HEK293 (cell line): ENCODE measurements at regions not wholly inside any gene's neighbourhood (a gene's known extent, or its start where the extent isn't known, plus 50 kb on each side); places are given as distances from the start of the nearest gene placed in this dataset.
"Not testable (repeated sequence)": the region's sequence is repeated elsewhere in the genome, so short reads cannot be mapped to it uniquely, and the experiment has no call there.

Source experiments
- CTCF ChIA-PET: fragments of 350-600 bp; formaldehyde crosslinking; extraction: SDS; loops from one replicate; lab custom pipeline; 2021; ENCODE audit warnings: antibody characterized with exemption; lab: Yijun Ruan, JAX
- POLR2A ChIA-PET: fragments of 300-600 bp; formaldehyde crosslinking; extraction: SDS; loops from one replicate; lab custom pipeline; 2020; ENCODE audit warnings: antibody characterized with exemption, inconsistent platforms; lab: Yijun Ruan, JAX
- H3K27ac ChIP-seq: fragments of 200-500 bp; sonication (Bioruptor generic); 2 replicates; pipeline ENCODE4 v1.5.1; 2014; ENCODE audit warnings: low read depth, low read length, control low read depth, inconsistent platforms; ENCODE audit errors: extremely low read depth
- H3K36me3 ChIP-seq, 2 experiments: fragments of 200-500 bp in 1 of 2; sonication (Bioruptor generic) in 1 of 2; 1 replicate in 1 of 2; 2 replicates in 1 of 2; pipeline ENCODE4 v1.5.1; 2014 to 2017; ENCODE audit warnings: inconsistent platforms in 2 of 2, low read length in 2 of 2; ENCODE audit not compliant: control insufficient read depth in 2 of 2, insufficient read depth in 1 of 2
- H3K4me1 ChIP-seq: fragments of 200-500 bp; sonication (Bioruptor generic); 2 replicates; pipeline ENCODE4 v1.5.1; 2014; ENCODE audit warnings: mild to moderate bottlenecking, low read length, inconsistent platforms; ENCODE audit not compliant: control insufficient read depth, insufficient read depth
- H3K4me3 ChIP-seq: 2 replicates; pipeline ENCODE4 v1.5.1; 2011; ENCODE audit warnings: low read depth, mild to moderate bottlenecking, control low read depth, low read length, moderate library complexity
- H3K9me3 ChIP-seq: fragments of 200-500 bp; sonication (Bioruptor generic); 2 replicates; pipeline ENCODE4 v1.5.1; 2014; ENCODE audit warnings: low read depth, low read length, inconsistent platforms; ENCODE audit not compliant: control insufficient read depth, insufficient read depth
- CTCF ChIP-seq: fragments of 450-650 bp; formaldehyde crosslinking; IDR thresholded peaks from 2 replicates; pipeline ENCODE4 v1.5.1; 2016; ENCODE audit warnings: missing biosample characterization, missing genetic modification characterization
- EGR2 ChIP-seq: fragments of 450-650 bp; formaldehyde crosslinking; IDR thresholded peaks from 2 replicates; pipeline ENCODE4 v1.5.1; 2016; ENCODE audit warnings: low read depth, missing biosample characterization, missing genetic modification characterization
- GLI2 ChIP-seq: fragments of 450-650 bp; formaldehyde crosslinking; IDR thresholded peaks from 2 replicates; pipeline ENCODE4; 2017; ENCODE audit warnings: missing biosample characterization, missing genetic modification characterization, low read depth, borderline replicate concordance
- PRDM10 ChIP-seq: fragments of 450-650 bp; formaldehyde crosslinking; IDR thresholded peaks from 2 replicates; pipeline ENCODE4 v1.5.1; 2016; ENCODE audit warnings: missing biosample characterization, missing genetic modification characterization
- SETDB1 ChIP-seq: IDR thresholded peaks from one replicate; pipeline ENCODE4 v1.6.1; 2017; ENCODE audit warnings: mild to moderate bottlenecking, low read length, moderate library complexity, mixed read lengths; ENCODE audit not compliant: insufficient read length
- SP3 ChIP-seq: fragments of 450-650 bp; formaldehyde crosslinking; IDR thresholded peaks from 2 replicates; pipeline ENCODE4 v1.5.1; 2016; ENCODE audit warnings: missing biosample characterization, missing genetic modification characterization
- SP7 ChIP-seq: fragments of 450-650 bp; formaldehyde crosslinking; IDR thresholded peaks from 2 replicates; pipeline ENCODE4 v1.5.1; 2016; ENCODE audit warnings: missing biosample characterization, missing genetic modification characterization
- ZBTB17 ChIP-seq: fragments of 450-650 bp; formaldehyde crosslinking; IDR thresholded peaks from 2 replicates; pipeline ENCODE4 v1.5.1; 2016; ENCODE audit warnings: missing biosample characterization, missing genetic modification characterization
- ZEB2 ChIP-seq: fragments of 450-650 bp; formaldehyde crosslinking; IDR thresholded peaks from 2 replicates; pipeline ENCODE4 v1.5.1; 2016; ENCODE audit warnings: missing biosample characterization, missing genetic modification characterization
- ZNF133 ChIP-seq: fragments of 450-650 bp; formaldehyde crosslinking; IDR thresholded peaks from 2 replicates; pipeline ENCODE4 v1.5.1; 2016; ENCODE audit warnings: missing biosample characterization, missing genetic modification characterization
- ZNF280D ChIP-seq: fragments of 450-650 bp; formaldehyde crosslinking; IDR thresholded peaks from 2 replicates; pipeline ENCODE4 v1.5.1; 2016; ENCODE audit warnings: missing biosample characterization, missing genetic modification characterization
- ZNF513 ChIP-seq: fragments of 450-650 bp; IDR thresholded peaks from 2 replicates; pipeline ENCODE4 v1.5.1; 2018; ENCODE audit warnings: missing biosample characterization, missing genetic modification characterization
- ZNF580 ChIP-seq: fragments of 450-650 bp; formaldehyde crosslinking; IDR thresholded peaks from 2 replicates; pipeline ENCODE4 v1.5.1; 2016; ENCODE audit warnings: missing biosample characterization, missing genetic modification characterization
- ZNF600 ChIP-seq: fragments of 450-650 bp; formaldehyde crosslinking; IDR thresholded peaks from 2 replicates; pipeline ENCODE4 v1.5.1; 2016; ENCODE audit warnings: missing biosample characterization, missing genetic modification characterization
- ZNF660 ChIP-seq: fragments of 450-650 bp; IDR thresholded peaks from 2 replicates; pipeline ENCODE4 v1.5.1; 2018; ENCODE audit warnings: missing biosample characterization, mild to moderate bottlenecking, missing genetic modification characterization
- ZNF704 ChIP-seq: fragments of 450-650 bp; formaldehyde crosslinking; IDR thresholded peaks from 2 replicates; pipeline ENCODE4 v1.5.1; 2016; ENCODE audit warnings: missing biosample characterization, missing genetic modification characterization

GRCh38 chr10:91003379-91003778, 82.5 kb upstream of the ANKRD1 start:
- H3K4me1 ChIP-seq, H3K27ac ChIP-seq, POLR2A ChIA-PET, H3K36me3 ChIP-seq, H3K9me3 ChIP-seq, H3K4me3 ChIP-seq: not testable (repeated sequence)
- CTCF ChIA-PET: interaction anchor here (0.6 to 1.9 kb wide), 4 partner anchors 10 to 247 kb away, joined by 3 to 5 read pairs (median 4); no protein-coding TSS in a partner anchor
- TF ChIP-seq EGR2 (tag by site-specific recombination): 0 out of 2 replicates have a peak, but pooled peaks have one; percentile 22

- H3K9me3 ChIP-seq, POLR2A ChIA-PET, H3K4me1 ChIP-seq, H3K36me3 ChIP-seq, H3K27ac ChIP-seq, H3K4me3 ChIP-seq: not testable (repeated sequence)
- CTCF ChIA-PET: interaction anchor here (0.6 to 4.1 kb wide), 20 partner anchors 11 to 1239 kb away, joined by 3 to 87 read pairs (median 7); no protein-coding TSS in a partner anchor
These were observed 84.4 kb upstream of the ANKRD1 start for GRCh38 chr10:91005276-91005675.

- CTCF ChIA-PET: interaction anchor here (0.6 to 4.1 kb wide), 44 partner anchors 9 to 1238 kb away, joined by 3 to 87 read pairs (median 5); partner anchors contain the start of gene PCGF5
- POLR2A ChIA-PET: no interaction called here
- Histone ChIP-seq H3K36me3 (no peaks in the 10 kb centered on the region), H3K9me3 (no peaks in the 10 kb centered on the region), H3K4me3 (no peak overlapping the region), H3K27ac (no peak overlapping the region), H3K4me1 (no peaks in the 10 kb centered on the region)
- TF ChIP-seq SP3 (tag by site-specific recombination) (no peak), ZNF660 (tag by site-specific recombination) (peak; percentile 89), ZNF704 (tag by site-specific recombination) (no peak), ZBTB17 (tag by site-specific recombination) (peak; percentile 73), ZNF580 (tag by site-specific recombination) (peak; percentile 80; the same call in 1 of the 2 replicates), CTCF (peak; percentile 82), ZNF280D (peak; percentile 78; the same call in 1 of the 2 replicates), SP7 (tag by site-specific recombination) (peak; percentile 60), PRDM10 (tag by site-specific recombination) (peak; percentile 73), ZEB2 (tag by site-specific recombination) (0 out of 2 replicates have a peak, but pooled peaks have one; percentile 30), SETDB1 (peak; percentile 21), ZNF133 (tag by site-specific recombination) (0 out of 2 replicates have a peak, but pooled peaks have one; percentile 32), ZNF513 (tag by site-specific recombination) (no peak), GLI2 (no peak), ZNF600 (tag by site-specific recombination) (peak; percentile 73)
These were observed 85.3 kb upstream of the ANKRD1 start for GRCh38 chr10:91006001-91006751.
